GM18873 (cell line): ENCODE measurements at regions not wholly inside any gene's neighbourhood (a gene's known extent, or its start where the extent isn't known, plus 50 kb on each side); places are given as distances from the start of the nearest gene placed in this dataset.
"Not testable (repeated sequence)": the region's sequence is repeated elsewhere in the genome, so short reads cannot be mapped to it uniquely, and the experiment has no call there.

ENCODE experiments used
- ATAC-seq: cut with Tn5 transposase; IDR thresholded peaks from one replicate; pipeline ENCODE4 v1.9.1; 2021; ENCODE audit warnings: mild to moderate bottlenecking, moderate library complexity, moderate number of reproducible peaks; ENCODE audit not compliant: unreplicated experiment, low FRiP score

GRCh38 chr11:21625982-21626381 lies 566.9 kb upstream of the ANO5 start:
- ATAC-seq: no peak

- ATAC-seq: no peak
Measured at GRCh38 chr11:21628641-21629040, 564.2 kb upstream of the ANO5 start.

DNA sequence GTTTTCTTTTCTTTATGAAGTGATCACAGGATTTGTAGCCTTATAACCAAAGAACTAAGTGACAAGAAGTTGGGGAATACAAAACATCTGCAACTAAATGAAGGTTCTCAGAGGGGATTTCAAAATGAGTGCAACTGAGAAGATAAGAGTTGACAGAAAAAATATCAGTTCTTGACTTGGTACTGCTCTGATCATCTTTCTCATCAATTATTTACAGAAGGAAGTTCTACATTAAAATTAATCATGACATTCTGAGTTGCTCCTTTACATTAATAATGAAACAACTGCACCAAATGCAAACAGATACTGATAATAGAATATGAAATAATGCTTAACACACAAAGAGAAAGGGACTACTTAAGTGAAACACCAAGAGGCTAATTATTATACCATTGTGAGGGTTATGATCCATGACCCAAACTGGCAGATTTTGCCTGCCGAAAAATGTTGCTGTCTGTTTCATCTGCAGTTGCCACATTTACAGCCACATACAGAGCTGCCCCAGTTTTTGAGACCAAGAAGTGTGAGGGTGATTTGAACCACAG lies 561.9 kb upstream of the ANO5 start:
- no peak for ATAC-seq

DNA sequence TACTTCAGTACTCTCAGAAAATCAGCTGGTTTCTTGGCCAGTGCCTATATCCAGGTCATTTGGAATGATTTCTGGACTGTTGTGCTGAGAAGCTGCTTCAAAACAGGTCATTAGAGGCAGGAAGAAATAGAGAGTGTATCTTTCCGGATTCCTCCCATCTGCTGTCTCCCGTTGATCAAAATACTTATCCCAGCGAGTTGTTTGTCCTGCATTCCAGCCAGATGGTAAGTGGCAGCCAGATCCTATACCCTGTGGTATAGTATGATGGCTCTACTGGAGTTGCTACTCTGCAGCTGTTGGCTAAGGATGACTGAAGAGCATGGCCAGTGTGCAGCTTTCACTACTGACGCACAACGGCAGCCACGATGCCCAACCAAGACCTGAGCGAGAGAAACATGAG lies 560.9 kb upstream of the ANO5 start:
- no peak for ATAC-seq

GRCh38 chr11:21634491-21634890 lies 558.4 kb upstream of the ANO5 start:
- no peak for ATAC-seq

- ATAC-seq: no peak
Measured at GRCh38 chr11:21634956-21635355, 557.9 kb upstream of the ANO5 start.

DNA sequence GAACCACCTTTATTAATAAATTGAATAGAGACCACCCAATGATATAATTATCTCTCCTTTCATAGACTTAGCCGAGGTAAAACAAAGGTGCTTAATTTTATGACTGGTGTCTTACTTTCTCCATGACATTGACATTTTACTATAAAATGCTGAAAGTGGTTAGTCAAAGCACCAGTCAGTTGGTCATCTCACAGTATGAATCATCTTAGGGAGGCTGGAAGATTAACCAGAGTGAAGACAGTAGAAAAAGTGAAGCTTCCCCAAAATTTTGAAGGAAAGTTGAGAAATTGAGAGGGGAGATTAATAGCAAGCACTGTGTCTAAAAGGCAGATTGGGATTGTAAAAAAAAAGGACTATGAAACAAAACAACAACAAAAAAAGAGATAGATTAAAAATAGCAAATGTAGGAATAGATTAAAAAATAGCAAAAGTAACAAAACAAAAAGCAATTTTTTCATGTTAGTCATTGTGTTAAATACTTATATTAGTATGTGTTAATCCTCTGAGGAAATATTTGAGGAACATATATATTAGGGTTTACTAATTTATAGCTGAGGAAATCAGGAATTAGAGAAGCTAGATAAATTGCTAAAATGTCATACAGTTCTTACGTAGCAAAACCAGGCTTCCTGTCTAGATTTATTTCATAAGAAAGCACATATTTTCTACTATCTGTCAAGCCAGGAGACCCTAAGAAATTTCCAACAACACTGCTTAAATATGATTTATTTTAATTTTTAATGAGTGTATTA lies 557.3 kb upstream of the ANO5 start:
- no peak for ATAC-seq

GRCh38 chr11:21636561-21636960 lies 556.3 kb upstream of the ANO5 start:
- no peak for ATAC-seq

GRCh38 chr11:21640491-21640890 lies 552.4 kb upstream of the ANO5 start:
- no peak for ATAC-seq

- no peak for ATAC-seq
Measured at GRCh38 chr11:21641869-21642268, 551.0 kb upstream of the ANO5 start.

GRCh38 chr11:21646351-21646750 lies 546.5 kb upstream of the ANO5 start:
- ATAC-seq: no peak

DNA sequence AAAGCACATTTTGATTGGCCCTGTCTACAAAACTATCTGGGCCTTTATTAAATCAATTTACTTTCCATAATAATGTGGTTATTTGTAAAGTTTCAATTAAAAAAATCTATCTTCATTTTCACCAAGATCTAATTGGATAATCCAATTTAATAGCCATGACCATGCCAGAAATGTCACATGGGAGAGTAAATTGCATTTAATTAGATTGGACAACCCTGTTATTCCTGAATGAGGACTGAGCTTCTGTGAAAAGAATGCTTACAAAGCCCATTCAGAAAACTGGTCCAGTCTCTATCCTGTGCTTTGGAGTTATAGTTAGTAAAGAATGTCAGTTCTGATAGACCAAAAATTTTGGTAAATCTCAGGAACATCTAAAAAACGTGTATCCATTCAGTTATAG lies 541.9 kb upstream of the ANO5 start:
- ATAC-seq: no peak

- ATAC-seq: no peak
Measured at GRCh38 chr11:21653951-21654421, 538.9 kb upstream of the ANO5 start.

DNA sequence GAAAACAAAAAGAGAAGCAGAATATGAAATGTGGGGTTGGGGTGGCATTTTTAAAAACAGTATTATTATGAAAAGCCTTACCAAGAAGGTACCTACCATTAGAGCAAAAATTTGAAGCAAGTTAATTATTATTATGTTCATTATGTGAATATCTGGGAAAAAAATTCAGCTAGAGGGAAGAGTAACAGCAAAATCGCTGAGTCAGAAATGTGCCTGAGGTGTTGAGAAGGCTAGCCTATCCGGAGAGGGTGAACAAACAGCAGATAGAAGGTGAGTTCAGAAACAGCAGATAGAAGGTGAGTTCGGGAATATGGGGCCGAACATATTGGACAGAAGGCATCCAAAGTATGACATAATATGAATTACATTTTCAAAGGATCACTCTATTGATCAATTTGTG lies 536.8 kb upstream of the ANO5 start:
- ATAC-seq: no peak

- ATAC-seq: no peak
Measured at GRCh38 chr11:21658654-21659193, 534.2 kb upstream of the ANO5 start.

- ATAC-seq: not testable (repeated sequence)
Measured at GRCh38 chr11:21659377-21659776, 533.5 kb upstream of the ANO5 start.

DNA sequence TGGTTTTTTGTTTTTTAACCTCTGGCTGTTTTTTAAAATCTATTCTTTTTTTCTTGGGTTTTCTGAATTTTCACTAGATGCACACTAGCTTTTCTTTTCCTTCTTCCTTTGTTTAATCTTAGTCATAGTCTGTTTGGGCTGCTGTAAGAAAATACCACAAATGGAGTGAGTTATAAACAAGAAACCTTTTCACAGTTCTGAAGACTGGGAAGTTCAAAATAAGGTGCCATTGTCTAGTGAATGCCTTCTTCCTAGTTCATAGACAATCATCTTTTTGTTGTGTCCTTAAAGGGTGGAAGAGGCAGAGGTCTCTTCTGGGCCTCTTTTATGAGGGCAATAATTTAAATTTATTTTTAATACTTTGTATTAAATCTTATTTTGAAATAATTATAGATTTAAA lies 532.9 kb upstream of the ANO5 start:
- no peak for ATAC-seq

DNA sequence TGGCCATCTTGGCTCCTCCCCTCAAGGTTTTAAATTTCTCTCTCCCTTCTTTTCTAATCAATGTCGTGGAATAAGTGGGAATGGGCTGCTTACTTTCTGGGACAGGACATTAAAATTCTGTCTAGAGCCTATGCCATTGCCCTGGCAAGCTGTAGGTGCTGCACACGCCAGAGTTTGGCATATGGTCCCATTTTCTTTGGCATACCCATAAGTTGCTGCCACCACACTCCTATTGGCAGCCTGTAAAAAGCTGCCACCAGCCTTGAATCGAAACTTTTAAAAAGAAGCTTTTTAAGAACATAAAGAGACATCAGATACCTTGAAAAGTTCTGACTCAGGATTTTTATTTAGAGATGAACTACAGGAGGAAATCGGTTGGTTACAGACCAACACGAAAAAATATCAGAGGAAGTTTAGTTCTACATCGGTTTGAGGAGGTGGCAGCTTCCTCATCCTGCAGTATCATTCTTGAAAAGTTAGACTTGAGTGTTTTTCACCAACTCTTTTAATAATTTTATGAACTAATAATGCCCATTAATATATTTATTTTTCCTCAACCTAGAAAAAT lies 517.8 kb upstream of the ANO5 start:
- no peak for ATAC-seq

DNA sequence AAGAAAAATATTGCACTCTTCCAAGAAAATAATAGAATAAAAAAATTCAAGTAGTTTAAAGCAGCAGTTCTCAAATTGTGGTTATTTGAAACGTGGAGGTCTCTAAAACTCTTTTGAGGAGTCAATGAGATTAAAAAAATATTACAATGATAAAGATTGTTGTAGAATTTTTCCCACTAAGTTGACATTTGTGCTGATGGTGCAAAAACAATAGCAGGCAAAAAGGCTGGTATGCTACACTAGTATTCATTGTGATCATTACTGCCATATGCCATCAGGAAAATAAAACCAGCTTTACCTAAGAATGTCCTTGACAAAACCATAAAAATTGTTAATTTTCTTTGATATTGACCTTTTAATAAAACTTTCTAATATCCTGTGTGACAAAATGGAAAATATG lies 505.2 kb upstream of the ANO5 start:
- no peak for ATAC-seq

DNA sequence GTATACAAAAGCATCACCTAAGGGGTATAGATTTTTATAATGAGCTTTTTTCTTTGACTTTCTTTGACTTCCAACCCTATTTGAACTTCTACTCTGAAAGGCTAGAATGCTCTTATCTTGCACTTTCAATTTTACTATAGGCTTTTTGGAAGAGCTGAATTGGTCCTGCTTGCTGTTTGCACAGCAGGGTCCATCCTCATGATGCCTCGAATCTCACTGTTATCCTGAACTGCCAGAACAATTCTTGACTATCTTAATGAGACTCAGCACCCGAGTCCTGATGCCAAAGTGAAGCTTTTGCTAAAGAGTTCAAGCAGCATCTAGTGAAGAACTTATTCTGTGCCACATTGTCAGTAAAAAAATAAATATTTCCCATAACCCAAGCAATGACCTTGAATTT lies 488.3 kb upstream of the ANO5 start:
- ATAC-seq: no peak

GRCh38 chr11:21707116-21707739 lies 485.7 kb upstream of the ANO5 start:
- no peak for ATAC-seq
